ENCODE measurements at regions not wholly inside any gene's neighbourhood (a gene's known extent, or its start where the extent isn't known, plus 50 kb on each side); places are given as distances from the start of the nearest gene placed in this dataset.
"Not testable (repeated sequence)": the region's sequence is repeated elsewhere in the genome, so short reads cannot be mapped to it uniquely, and the experiment has no call there.

- TF ChIP-seq CTCF (IDR thresholded peaks at IDR 0.05; ENCODE audit: low read length); EZH2 (IDR thresholded peaks at IDR 0.05; ENCODE audit: borderline replicate concordance, low read length): not testable (repeated sequence)
Observed at GRCh38 chr10:3317553-3318479, 145.2 kb upstream of the PITRM1 start.
